HEK293 (cell line): ENCODE measurements at regions not wholly inside any gene's neighbourhood (a gene's known extent, or its start where the extent isn't known, plus 50 kb on each side); places are given as distances from the start of the nearest gene placed in this dataset.

Experiments
- CTCF ChIP-seq: fragments of 450-650 bp; formaldehyde crosslinking; IDR thresholded peaks from 2 replicates; pipeline ENCODE4 v1.5.1; 2016; ENCODE audit warnings: missing biosample characterization, missing genetic modification characterization
- GLI2 ChIP-seq: fragments of 450-650 bp; formaldehyde crosslinking; IDR thresholded peaks from 2 replicates; pipeline ENCODE4; 2017; ENCODE audit warnings: missing biosample characterization, missing genetic modification characterization, low read depth, borderline replicate concordance
- REST ChIP-seq: fragments of 450-650 bp; formaldehyde crosslinking; IDR thresholded peaks from 2 replicates; pipeline ENCODE4 v1.5.1; 2016; ENCODE audit warnings: missing biosample characterization, missing genetic modification characterization
- ZNF18 ChIP-seq: fragments of 450-650 bp; formaldehyde crosslinking; IDR thresholded peaks from 2 replicates; pipeline ENCODE4 v1.5.1; 2016; ENCODE audit warnings: missing biosample characterization, missing genetic modification characterization
- ZNF24 ChIP-seq: fragments of 450-650 bp; formaldehyde crosslinking; IDR thresholded peaks from 2 replicates; pipeline ENCODE4 v1.5.1; 2016; ENCODE audit warnings: missing biosample characterization, missing genetic modification characterization
- ZNF274 ChIP-seq, 2 experiments: fragments of 200-500 bp in 1 of 2; fragments of 450-650 bp in 1 of 2; sonication (Bioruptor generic) in 1 of 2; formaldehyde crosslinking in 1 of 2; IDR thresholded peaks; 2 replicates each; pipeline versions ENCODE4 v1.5.1 to v1.6.1; 2014 to 2016; ENCODE audit warnings: borderline replicate concordance in 1 of 2, inconsistent platforms in 1 of 2, low read length in 1 of 2, missing biosample characterization in 1 of 2, missing genetic modification characterization in 1 of 2
- ZNF280D ChIP-seq: fragments of 450-650 bp; formaldehyde crosslinking; IDR thresholded peaks from 2 replicates; pipeline ENCODE4 v1.5.1; 2016; ENCODE audit warnings: missing biosample characterization, missing genetic modification characterization
- ZNF350 ChIP-seq: fragments of 450-650 bp; formaldehyde crosslinking; IDR thresholded peaks from 2 replicates; pipeline ENCODE4 v1.5.0; 2017; ENCODE audit warnings: missing biosample characterization, mild to moderate bottlenecking, missing genetic modification characterization
- ZNF37A ChIP-seq: fragments of 450-650 bp; IDR thresholded peaks from 2 replicates; pipeline ENCODE4 v1.5.1; 2018; ENCODE audit warnings: missing biosample characterization, missing genetic modification characterization
- ZNF398 ChIP-seq: fragments of 450-650 bp; formaldehyde crosslinking; IDR thresholded peaks from 2 replicates; pipeline ENCODE4 v1.5.1; 2017; ENCODE audit warnings: missing biosample characterization, missing genetic modification characterization
- ZNF513 ChIP-seq: fragments of 450-650 bp; IDR thresholded peaks from 2 replicates; pipeline ENCODE4 v1.5.1; 2018; ENCODE audit warnings: missing biosample characterization, missing genetic modification characterization
- ZXDB ChIP-seq: fragments of 450-650 bp; formaldehyde crosslinking; IDR thresholded peaks from 2 replicates; pipeline ENCODE4 v1.5.1; 2016; ENCODE audit warnings: missing biosample characterization, missing genetic modification characterization

- TF ChIP-seq GLI2 (no peak), ZNF513 (tag by site-specific recombination) (no peak), ZNF350 (tag by site-specific recombination) (no peak), REST (tag by site-specific recombination) (no peak), ZNF398 (tag by site-specific recombination) (no peak), ZNF280D (tag by site-specific recombination) (no peak), ZXDB (tag by site-specific recombination) (no peak), CTCF (tag by site-specific recombination) (no peak), ZNF24 (no peak), ZNF274 (IDR thresholded peaks at IDR 0.05; ENCODE audit: low read length) (no peak), ZNF274 (tag by site-specific recombination; IDR thresholded peaks at IDR 0.05; ENCODE audit: borderline replicate concordance) (no peak), ZNF18 (no peak), ZNF37A (no peak)
Observed at GRCh38 chr5:114830114-114830513, 339.6 kb downstream of the TRIM36 start.
